Natural killer cell (primary cell): ENCODE measurements at regions not wholly inside any gene's neighbourhood (a gene's known extent, or its start where the extent isn't known, plus 50 kb on each side); places are given as distances from the start of the nearest gene placed in this dataset.

Experiments used
- ATAC-seq, 3 donors: fragments of 150-1000 bp in 2 of 3; fragments of 200-7000 bp in 1 of 3; cut with Tn5 transposase; 1 replicate in 1 of 3; 2 replicates in 2 of 3; pipeline ENCODE4 v1.10.0; 2021; ENCODE audit warnings: mild to moderate bottlenecking in 2 of 3, moderate library complexity in 2 of 3
- DNase-seq, 2 donors: peaks; one replicate each; pipeline versions ENCODE4 v3.0.0 to v3.0.0-alpha.2; 2013 to 2021; ENCODE audit warnings: mixed read lengths in 1 of 2
- H3K27ac ChIP-seq: one replicate; pipeline ENCODE4 v1.5.1; 2013; ENCODE audit warnings: mild to moderate bottlenecking, low read length
- H3K27me3 ChIP-seq: one replicate; pipeline ENCODE4 v1.6.1; 2013; ENCODE audit warnings: low read length; ENCODE audit not compliant: control insufficient read depth, insufficient read depth
- H3K36me3 ChIP-seq: one replicate; pipeline ENCODE4 v1.6.1; 2013; ENCODE audit warnings: low read length; ENCODE audit not compliant: control insufficient read depth, insufficient read depth
- H3K4me1 ChIP-seq: one replicate; pipeline ENCODE4 v1.6.1; 2013; ENCODE audit warnings: low read length; ENCODE audit not compliant: control insufficient read depth, insufficient read depth
- H3K4me3 ChIP-seq: one replicate; pipeline ENCODE4 v1.5.1; 2013; ENCODE audit warnings: low read length
- H3K9me3 ChIP-seq: one replicate; pipeline ENCODE4 v1.6.1; 2013; ENCODE audit warnings: low read length; ENCODE audit not compliant: control insufficient read depth, insufficient read depth
- H3K27ac Mint-ChIP-seq, 2 donors: one replicate each; pipeline ENCODE4 v1.8.0; 2022; ENCODE audit warnings: mild to moderate bottlenecking in 2 of 2, mixed read lengths in 2 of 2, moderate library complexity in 1 of 2
- H3K27me3 Mint-ChIP-seq, 2 donors: one replicate each; pipeline ENCODE4 v1.8.0; 2022; ENCODE audit warnings: low read depth in 2 of 2, mixed read lengths in 2 of 2
- H3K36me3 Mint-ChIP-seq: one replicate; pipeline ENCODE4 v1.8.0; 2022; ENCODE audit warnings: mixed read lengths
- H3K4me1 Mint-ChIP-seq, 2 donors: one replicate each; pipeline ENCODE4 v1.8.0; 2022; ENCODE audit warnings: mixed read lengths in 2 of 2
- H3K4me3 Mint-ChIP-seq: one replicate; pipeline ENCODE4 v1.8.0; 2022; ENCODE audit warnings: mild to moderate bottlenecking, moderate library complexity, mixed read lengths
- H3K9me3 Mint-ChIP-seq, 2 donors: one replicate each; pipeline ENCODE4 v1.8.0; 2022; ENCODE audit warnings: mixed read lengths in 2 of 2
- CTCF ChIP-seq: fragments of 200-600 bp; IDR thresholded peaks from one replicate; pipeline ENCODE4 v1.8.0; 2022; ENCODE audit warnings: antibody characterized with exemption
- WGBS: methylation state at CpG from one replicate; pipeline ENCODE4 v1.1.7; 2013; ENCODE audit warnings: missing lambda C conversion rate; ENCODE audit not compliant: insufficient coverage; 5-methylcytosine and 5-hydroxymethylcytosine counted together
- intact Hi-C: fragments of 100-400 bp; cut with micrococcal nuclease; formaldehyde crosslinking; loops from one replicate; pipeline ENCODE4 v1.14.2; 2022

- peaks cover 3 to 5% of the 10 kb centered on the region in 2 donors for H3K9me3 Mint-ChIP-seq
- Histone ChIP-seq H3K4me3 (no peak overlapping the region), H3K36me3 (no peaks in the 10 kb centered on the region), H3K4me1 (no peaks in the 10 kb centered on the region), H3K27me3 (no peaks in the 10 kb centered on the region), H3K9me3 (no peaks in the 10 kb centered on the region), H3K27ac (no peak overlapping the region)
- ATAC-seq: no peak
- 58% methylated on average over 2 of the region's 4 CpGs for WGBS
- DNase-seq: no peak
- intact Hi-C loops: no loop called here
- H3K27ac Mint-ChIP-seq: no peak overlapping the region
- no peaks in the 10 kb centered on the region for H3K27me3 Mint-ChIP-seq
- H3K4me1 Mint-ChIP-seq: no peaks in the 10 kb centered on the region
- no peak overlapping the region for H3K4me3 Mint-ChIP-seq
- no peaks in the 10 kb centered on the region for H3K36me3 Mint-ChIP-seq
- TF ChIP-seq CTCF: no peak
Observed at GRCh38 chrX:7582191-7582590, 260.8 kb upstream of the VCX start.

GRCh38 chrX:7580127-7580526 lies 262.8 kb upstream of the VCX start:
- intact Hi-C loops: no loop called here
- H3K27ac ChIP-seq: no peak overlapping the region
- WGBS: 83% methylated on average over 2 of the region's 2 CpGs
- TF ChIP-seq CTCF: no peak
- H3K27me3 Mint-ChIP-seq: no peaks in the 10 kb centered on the region
- no peak overlapping the region for H3K4me3 ChIP-seq
- no peaks in the 10 kb centered on the region for H3K4me1 ChIP-seq
- DNase-seq (no peak), ATAC-seq (no peak)
- no peaks in the 10 kb centered on the region for H3K36me3 Mint-ChIP-seq
- no peaks in the 10 kb centered on the region for H3K27me3 ChIP-seq
- H3K36me3 ChIP-seq: no peaks in the 10 kb centered on the region
- no peak overlapping the region for H3K4me3 Mint-ChIP-seq
- no peaks in the 10 kb centered on the region for H3K9me3 ChIP-seq
- peaks cover 8 to 9% of the 10 kb centered on the region in 2 donors for H3K9me3 Mint-ChIP-seq
- no peaks in the 10 kb centered on the region for H3K4me1 Mint-ChIP-seq
- H3K27ac Mint-ChIP-seq: no peak overlapping the region

GRCh38 chrX:7574325-7574724 lies 268.6 kb upstream of the VCX start:
- Histone ChIP-seq H3K4me1 (no peaks in the 10 kb centered on the region), H3K4me3 (no peak overlapping the region), H3K27ac (no peak overlapping the region), H3K36me3 (no peaks in the 10 kb centered on the region), H3K9me3 (peaks cover 3% of the 10 kb centered on the region), H3K27me3 (no peaks in the 10 kb centered on the region)
- H3K9me3 Mint-ChIP-seq: peaks cover 9 to 10% of the 10 kb centered on the region in 2 donors
- no peak for TF ChIP-seq CTCF
- H3K27ac Mint-ChIP-seq: no peak overlapping the region
- H3K27me3 Mint-ChIP-seq: no peaks in the 10 kb centered on the region
- intact Hi-C loops: no loop called here
- H3K4me3 Mint-ChIP-seq: no peak overlapping the region
- no peaks in the 10 kb centered on the region for H3K4me1 Mint-ChIP-seq
- no peaks in the 10 kb centered on the region for H3K36me3 Mint-ChIP-seq
- 0% methylated on average over 1 of the region's 3 CpGs for WGBS
- DNase-seq (no peak), ATAC-seq (no peak)

GRCh38 chrX:7570432-7571029 lies 272.4 kb upstream of the VCX start:
- H3K4me1 Mint-ChIP-seq: no peaks in the 10 kb centered on the region
- peaks cover 3% of the 10 kb centered on the region for H3K9me3 ChIP-seq

More at GRCh38 chrX:7570432-7571029, 272.4 kb upstream of the VCX start:
- H3K27ac Mint-ChIP-seq: no peak overlapping the region
- no peaks in the 10 kb centered on the region for H3K27me3 Mint-ChIP-seq
- H3K9me3 Mint-ChIP-seq: peaks cover 2 to 5% of the 10 kb centered on the region in 2 donors
- no peaks in the 10 kb centered on the region for H3K36me3 Mint-ChIP-seq
- no peak for TF ChIP-seq CTCF
- H3K4me3 Mint-ChIP-seq: no peak overlapping the region
- Histone ChIP-seq H3K36me3 (no peaks in the 10 kb centered on the region), H3K4me3 (no peak overlapping the region), H3K27ac (no peak overlapping the region), H3K4me1 (no peaks in the 10 kb centered on the region), H3K27me3 (no peaks in the 10 kb centered on the region)
- intact Hi-C loops: no loop called here
- DNase-seq: no peak
- ATAC-seq: no peak
- 73% methylated on average over 8 of the region's 9 CpGs for WGBS
